Astrocyte (in vitro differentiated cells and primary cell): ENCODE measurements at regions not wholly inside any gene's neighbourhood (a gene's known extent, or its start where the extent isn't known, plus 50 kb on each side); places are given as distances from the start of the nearest gene placed in this dataset.

Experiments
- EZH2 ChIP-seq: IDR thresholded peaks from 2 replicates; pipeline ENCODE4 v1.6.1; 2012; ENCODE audit warnings: mild to moderate bottlenecking, low read length, inconsistent platforms; ENCODE audit not compliant: insufficient read depth
- TF ChIP-seq, protein P1 (sequence below): IDR thresholded peaks from 2 replicates; pipeline ENCODE4 v1.5.1; 2011; ENCODE audit warnings: low read depth, mild to moderate bottlenecking, inconsistent platforms, low read length, moderate library complexity; ENCODE audit not compliant: insufficient read depth

DNA sequence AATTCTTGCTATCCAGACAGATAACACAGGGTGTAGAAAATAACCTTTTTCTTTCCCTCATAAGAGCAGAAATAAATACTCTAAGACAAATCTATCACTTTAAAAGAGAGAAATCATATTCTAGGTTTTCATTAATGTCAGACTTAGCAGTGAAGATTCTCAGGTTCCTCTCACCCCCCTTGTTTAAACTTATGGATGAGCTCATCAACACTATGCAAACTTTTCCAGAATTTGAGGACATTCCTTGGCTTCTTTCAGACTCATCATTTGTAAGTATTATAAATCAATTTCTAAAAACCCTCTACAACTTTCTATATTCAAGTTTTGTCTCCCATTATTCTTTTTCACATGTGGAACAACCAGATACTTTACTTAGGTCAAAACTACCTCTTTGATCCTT is 374.9 kb upstream of the TRPC7 start:
- TF ChIP-seq, protein P1, sequence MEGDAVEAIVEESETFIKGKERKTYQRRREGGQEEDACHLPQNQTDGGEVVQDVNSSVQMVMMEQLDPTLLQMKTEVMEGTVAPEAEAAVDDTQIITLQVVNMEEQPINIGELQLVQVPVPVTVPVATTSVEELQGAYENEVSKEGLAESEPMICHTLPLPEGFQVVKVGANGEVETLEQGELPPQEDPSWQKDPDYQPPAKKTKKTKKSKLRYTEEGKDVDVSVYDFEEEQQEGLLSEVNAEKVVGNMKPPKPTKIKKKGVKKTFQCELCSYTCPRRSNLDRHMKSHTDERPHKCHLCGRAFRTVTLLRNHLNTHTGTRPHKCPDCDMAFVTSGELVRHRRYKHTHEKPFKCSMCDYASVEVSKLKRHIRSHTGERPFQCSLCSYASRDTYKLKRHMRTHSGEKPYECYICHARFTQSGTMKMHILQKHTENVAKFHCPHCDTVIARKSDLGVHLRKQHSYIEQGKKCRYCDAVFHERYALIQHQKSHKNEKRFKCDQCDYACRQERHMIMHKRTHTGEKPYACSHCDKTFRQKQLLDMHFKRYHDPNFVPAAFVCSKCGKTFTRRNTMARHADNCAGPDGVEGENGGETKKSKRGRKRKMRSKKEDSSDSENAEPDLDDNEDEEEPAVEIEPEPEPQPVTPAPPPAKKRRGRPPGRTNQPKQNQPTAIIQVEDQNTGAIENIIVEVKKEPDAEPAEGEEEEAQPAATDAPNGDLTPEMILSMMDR, result no peak
- TF ChIP-seq EZH2, result no peak
